ENCODE measurements at regions not wholly inside any gene's neighbourhood (a gene's known extent, or its start where the extent isn't known, plus 50 kb on each side); places are given as distances from the start of the nearest gene placed in this dataset.

DNA sequence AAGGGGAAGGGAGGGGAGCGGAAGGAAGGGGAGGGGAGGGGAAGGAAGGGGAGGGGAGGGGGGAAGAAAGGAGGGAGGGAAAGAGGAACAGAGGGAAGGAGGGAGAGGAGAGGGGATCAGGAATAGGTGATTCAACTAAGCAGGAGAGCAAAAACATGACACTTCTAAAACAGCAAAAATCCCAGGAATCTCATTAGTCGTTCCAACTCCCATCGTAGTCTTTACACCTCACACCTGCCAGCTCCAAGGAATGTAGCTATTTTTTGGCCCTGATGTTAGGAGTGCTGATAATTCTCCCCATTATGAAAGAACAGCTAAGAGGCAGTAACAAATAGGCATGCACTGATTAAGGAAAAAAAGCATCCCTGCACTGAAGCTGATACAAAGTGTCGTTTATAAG, 709.9 kb upstream of the PKDCC start:
- TF ChIP-seq POLR2A (IDR thresholded peaks at IDR 0.05) (no peak), CTCF (IDR thresholded peaks at IDR 0.05) (no peak)
